ENCODE measurements at regions not wholly inside any gene's neighbourhood (a gene's known extent, or its start where the extent isn't known, plus 50 kb on each side); places are given as distances from the start of the nearest gene placed in this dataset.

DNA sequence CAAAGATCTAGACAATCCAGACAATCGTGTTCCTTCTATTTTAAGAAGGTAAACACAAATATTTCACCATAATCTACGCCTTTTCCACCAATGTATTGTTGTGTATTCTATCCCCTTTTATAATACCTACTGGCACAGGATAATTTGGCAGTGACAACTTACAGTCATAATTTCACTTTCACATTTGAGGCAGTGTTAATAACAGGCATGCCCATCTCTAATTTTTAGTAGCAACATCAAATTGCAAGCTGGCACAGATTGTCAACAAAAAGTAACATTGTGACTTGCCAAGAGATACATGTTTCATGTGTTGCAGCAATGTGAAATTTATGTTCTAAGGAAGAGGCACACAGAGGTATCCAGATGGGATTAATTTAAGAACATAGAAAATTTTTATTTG is 912.5 kb upstream of the PABPC4L start:
- no peak overlapping the region for H3K4me3 ChIP-seq (replicated peaks; ENCODE audit: low read depth, low read length)
- no peak for DNase-seq (ENCODE audit: extremely low read depth, low read depth)
- TF ChIP-seq, protein P1, sequence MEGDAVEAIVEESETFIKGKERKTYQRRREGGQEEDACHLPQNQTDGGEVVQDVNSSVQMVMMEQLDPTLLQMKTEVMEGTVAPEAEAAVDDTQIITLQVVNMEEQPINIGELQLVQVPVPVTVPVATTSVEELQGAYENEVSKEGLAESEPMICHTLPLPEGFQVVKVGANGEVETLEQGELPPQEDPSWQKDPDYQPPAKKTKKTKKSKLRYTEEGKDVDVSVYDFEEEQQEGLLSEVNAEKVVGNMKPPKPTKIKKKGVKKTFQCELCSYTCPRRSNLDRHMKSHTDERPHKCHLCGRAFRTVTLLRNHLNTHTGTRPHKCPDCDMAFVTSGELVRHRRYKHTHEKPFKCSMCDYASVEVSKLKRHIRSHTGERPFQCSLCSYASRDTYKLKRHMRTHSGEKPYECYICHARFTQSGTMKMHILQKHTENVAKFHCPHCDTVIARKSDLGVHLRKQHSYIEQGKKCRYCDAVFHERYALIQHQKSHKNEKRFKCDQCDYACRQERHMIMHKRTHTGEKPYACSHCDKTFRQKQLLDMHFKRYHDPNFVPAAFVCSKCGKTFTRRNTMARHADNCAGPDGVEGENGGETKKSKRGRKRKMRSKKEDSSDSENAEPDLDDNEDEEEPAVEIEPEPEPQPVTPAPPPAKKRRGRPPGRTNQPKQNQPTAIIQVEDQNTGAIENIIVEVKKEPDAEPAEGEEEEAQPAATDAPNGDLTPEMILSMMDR (IDR thresholded peaks at IDR 0.05; ENCODE audit: low read depth, low read length, missing control alignments) = no peak

DNA sequence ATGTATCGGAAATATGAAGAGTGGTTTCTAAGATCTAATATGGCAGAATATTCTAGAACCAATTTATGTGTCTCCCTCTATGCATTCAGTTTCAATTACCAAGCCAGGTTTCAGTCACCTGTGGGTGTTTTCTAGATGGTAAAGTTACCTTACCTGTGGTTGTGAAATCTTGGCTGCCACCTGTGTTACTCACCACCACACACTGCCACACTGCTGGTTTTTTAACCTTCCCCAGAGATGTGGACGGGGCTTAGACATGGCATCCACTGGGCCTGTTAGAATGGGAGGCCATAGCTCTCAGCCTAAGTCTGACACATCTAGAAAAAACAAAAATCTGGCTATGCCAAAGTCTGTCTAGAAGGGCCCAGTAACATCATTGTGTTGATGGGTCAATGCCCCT is 896.5 kb upstream of the PABPC4L start:
- no peak for DNase-seq (ENCODE audit: extremely low read depth, low read depth)

DNA sequence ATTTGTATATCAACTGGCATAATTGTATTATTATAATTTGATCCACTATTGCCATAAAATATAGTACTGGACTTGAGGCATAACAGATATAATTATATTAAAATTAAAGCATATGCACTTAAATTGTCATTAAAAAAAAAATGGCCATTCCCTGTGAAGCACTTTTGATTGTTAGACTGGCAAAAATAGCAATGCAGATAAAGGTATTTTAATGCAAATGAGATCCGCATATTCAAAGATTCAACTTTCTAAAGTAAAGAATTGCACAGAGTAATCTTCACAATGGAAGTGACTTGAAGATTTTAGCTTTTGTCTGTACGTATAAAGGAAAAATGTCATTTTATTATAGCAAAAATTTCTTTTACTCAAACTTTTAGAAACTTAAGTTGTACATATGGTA is 871.8 kb upstream of the PABPC4L start:
- TF ChIP-seq, protein P1 (IDR thresholded peaks at IDR 0.05; ENCODE audit: low read depth, low read length, missing control alignments) = no peak
- DNase-seq (ENCODE audit: extremely low read depth, low read depth) = no peak

More for the DNA sequence above, 896.5 kb upstream of the PABPC4L start:
- TF ChIP-seq, protein P1 (IDR thresholded peaks at IDR 0.05; ENCODE audit: low read depth, low read length, missing control alignments) = no peak
- no peak overlapping the region for H3K4me3 ChIP-seq (replicated peaks; ENCODE audit: low read depth, low read length)

DNA sequence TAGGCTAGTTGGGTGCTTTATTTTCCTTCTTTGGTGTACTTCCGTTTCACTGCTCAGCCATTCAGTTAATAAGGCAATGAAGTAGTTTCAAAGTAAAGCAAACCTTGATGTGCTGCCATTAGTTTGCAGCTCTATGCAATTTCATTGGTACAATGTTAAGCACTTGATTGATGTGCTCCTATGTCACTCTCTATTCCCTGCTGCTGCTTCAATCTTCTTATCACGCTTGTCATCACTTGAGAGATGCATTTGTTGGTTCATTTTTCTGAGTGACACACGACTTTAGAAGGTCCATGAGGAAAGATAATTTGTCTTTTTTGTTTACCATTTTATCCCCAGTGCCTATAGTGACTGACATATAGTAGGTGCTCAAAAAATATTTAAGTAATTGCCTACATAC is 871.0 kb upstream of the PABPC4L start:
- H3K4me3 ChIP-seq (replicated peaks; ENCODE audit: low read depth, low read length) = no peak overlapping the region
- DNase-seq (ENCODE audit: extremely low read depth, low read depth) = no peak
- TF ChIP-seq, protein P1 (IDR thresholded peaks at IDR 0.05; ENCODE audit: low read depth, low read length, missing control alignments) = no peak

More for the DNA sequence above, 871.8 kb upstream of the PABPC4L start:
- no peak overlapping the region for H3K4me3 ChIP-seq (replicated peaks; ENCODE audit: low read depth, low read length)

DNA sequence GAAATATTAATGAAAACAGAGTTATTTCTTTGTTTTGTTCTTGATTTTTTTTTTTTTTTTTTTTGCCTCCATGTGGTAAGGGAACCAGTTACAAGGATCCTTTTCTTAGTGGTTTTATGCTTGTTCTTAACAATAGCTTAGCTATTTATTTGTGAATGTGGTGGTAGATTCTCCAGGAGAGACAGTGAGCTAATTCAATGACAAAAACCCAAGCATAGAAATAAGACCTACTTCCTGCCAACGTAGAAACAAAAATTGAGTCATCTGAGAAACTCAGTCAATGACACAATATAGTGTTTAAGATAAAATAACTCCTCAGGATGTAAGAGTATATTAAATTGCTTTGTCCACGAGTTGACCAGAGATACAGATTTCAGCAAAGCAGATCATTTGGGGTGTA is 863.8 kb upstream of the PABPC4L start:
- TF ChIP-seq, protein P1 (IDR thresholded peaks at IDR 0.05; ENCODE audit: low read depth, low read length, missing control alignments) = no peak
- H3K4me3 ChIP-seq (replicated peaks; ENCODE audit: low read depth, low read length) = no peak overlapping the region

DNA sequence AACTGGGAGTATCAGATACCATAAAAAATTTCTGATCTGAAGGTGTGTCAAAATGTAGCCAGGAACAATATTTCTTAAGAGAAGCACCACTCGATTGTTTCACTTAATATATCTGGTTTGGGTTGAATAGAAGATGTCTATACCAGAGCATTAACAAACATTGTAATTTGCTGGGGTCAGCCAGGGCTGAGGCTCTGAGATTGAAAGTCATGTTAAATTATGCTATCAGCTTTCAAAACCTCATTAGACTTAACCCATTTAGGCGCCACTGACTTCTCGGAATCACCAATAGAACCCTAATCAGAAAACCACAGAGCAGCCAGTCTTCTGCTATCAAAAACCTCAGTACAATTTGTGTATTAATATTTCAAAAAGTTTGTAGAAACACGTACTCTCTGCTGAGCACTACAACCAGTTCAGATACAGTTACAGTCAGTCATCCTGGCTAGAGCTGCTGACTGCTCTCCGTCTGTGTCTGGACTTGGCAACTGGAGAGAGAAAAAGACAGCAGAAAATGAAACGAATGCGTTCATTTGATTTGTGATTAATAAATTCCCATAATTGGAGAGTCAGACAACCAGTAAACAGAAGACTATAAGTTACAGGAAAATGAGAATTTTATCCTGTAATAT is 848.6 kb upstream of the PABPC4L start:
- no peak overlapping the region for H3K4me3 ChIP-seq (replicated peaks; ENCODE audit: low read depth, low read length)
- DNase-seq (ENCODE audit: extremely low read depth, low read depth) = no peak
- TF ChIP-seq, protein P1 (IDR thresholded peaks at IDR 0.05; ENCODE audit: low read depth, low read length, missing control alignments) = no peak

More for the DNA sequence above, 863.8 kb upstream of the PABPC4L start:
- no peak for DNase-seq (ENCODE audit: extremely low read depth, low read depth)

DNA sequence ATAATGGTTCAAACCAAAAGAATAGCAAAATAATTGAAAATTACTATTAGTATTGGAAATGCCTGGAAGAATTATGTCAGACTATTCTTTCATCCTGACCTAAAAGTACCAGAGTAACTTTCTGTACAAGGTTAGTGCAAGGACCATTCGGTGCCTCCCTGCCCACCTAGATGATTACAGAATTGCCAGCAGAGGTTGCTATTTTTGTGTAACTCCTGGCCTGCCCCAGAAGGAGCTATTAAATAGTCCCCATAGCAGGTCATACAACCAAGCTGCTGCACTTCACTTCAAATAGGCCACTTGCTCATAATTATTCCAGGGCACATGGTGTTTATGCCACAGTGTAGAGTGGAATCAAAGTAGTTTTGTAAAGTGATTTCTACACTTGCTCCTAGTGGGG is 831.1 kb upstream of the PABPC4L start:
- no peak overlapping the region for H3K4me3 ChIP-seq (replicated peaks; ENCODE audit: low read depth, low read length)
- no peak for DNase-seq (ENCODE audit: extremely low read depth, low read depth)

More for the DNA sequence above, 831.1 kb upstream of the PABPC4L start:
- TF ChIP-seq, protein P1 (IDR thresholded peaks at IDR 0.05; ENCODE audit: low read depth, low read length, missing control alignments) = no peak

All from HFF-Myc (cell line).